IMR-90 (cell line): ENCODE measurements at regions not wholly inside any gene's neighbourhood (a gene's known extent, or its start where the extent isn't known, plus 50 kb on each side); places are given as distances from the start of the nearest gene placed in this dataset.

Experiments
- ATAC-seq: fragments of 200-7000 bp; cut with Tn5 transposase; 2 replicates; pipeline ENCODE4 v1.9.1; 2020; ENCODE audit warnings: low read depth, mild to moderate bottlenecking, moderate library complexity
- BruUV-seq: library from RNA; stranded (reverse); fragments of 400-500 nt; replicated peaks from 2 replicates; lab custom pipeline; 2021; lab: Mats Ljungman, UMichigan
- CTCF ChIA-PET: fragments of 300-600 bp; formaldehyde crosslinking; extraction: SDS; loops from one replicate; lab custom pipeline; 2021; ENCODE audit warnings: antibody characterized with exemption; lab: Yijun Ruan, JAX
- POLR2A ChIA-PET: fragments of 300-600 bp; sonication (Branson Sonifier 250); formaldehyde crosslinking; loops from one replicate; lab custom pipeline; 2022; ENCODE audit warnings: antibody characterized with exemption; ENCODE audit not compliant: unreplicated experiment; lab: Charles Lee
- DNase-seq: peaks from one replicate; pipeline ENCODE4 v3.0.0; 2013
- H2AFZ ChIP-seq: replicated peaks from 2 replicates; pipeline ENCODE3; 2013; ENCODE audit warnings: low read length, mild to moderate bottlenecking; ENCODE audit not compliant: poor library complexity
- H2AK5ac ChIP-seq: 2 replicates; pipeline ENCODE4 v1.6.1; 2013; ENCODE audit warnings: low read depth, low read length, inconsistent platforms
- H2AK9ac ChIP-seq: replicated peaks from 2 replicates; pipeline ENCODE3; 2013; ENCODE audit warnings: mild to moderate bottlenecking, low read depth, low read length, moderate library complexity; ENCODE audit not compliant: poor library complexity
- H2BK120ac ChIP-seq: 2 replicates; pipeline ENCODE4 v1.6.1; 2013; ENCODE audit warnings: low read depth, low read length, inconsistent platforms
- H2BK15ac ChIP-seq: 3 replicates; pipeline ENCODE4 v1.6.1; 2013; ENCODE audit warnings: low read depth, low read length, inconsistent platforms
- H2BK20ac ChIP-seq: 2 replicates; pipeline ENCODE4 v1.6.1; 2013; ENCODE audit warnings: low read depth, mild to moderate bottlenecking, inconsistent platforms, low read length, moderate library complexity
- H2BK5ac ChIP-seq: 2 replicates; pipeline ENCODE4 v1.6.1; 2013; ENCODE audit warnings: mild to moderate bottlenecking, low read depth, low read length, inconsistent platforms; ENCODE audit not compliant: poor library complexity, severe bottlenecking
- H3K14ac ChIP-seq: replicated peaks from 2 replicates; pipeline ENCODE4 v1.6.1; 2013; ENCODE audit warnings: low read depth, low read length, inconsistent platforms
- H3K18ac ChIP-seq: 2 replicates; pipeline ENCODE4 v1.6.1; 2013; ENCODE audit warnings: low read depth, low read length, control low read depth
- H3K23ac ChIP-seq: 2 replicates; pipeline ENCODE4 v1.6.1; 2013; ENCODE audit warnings: low read depth, low read length, inconsistent platforms
- H3K27ac ChIP-seq: 2 replicates; pipeline ENCODE4 v1.5.1; 2013; ENCODE audit warnings: mild to moderate bottlenecking, control low read depth, low read length; ENCODE audit not compliant: insufficient read depth
- H3K27me3 ChIP-seq: 2 replicates; pipeline ENCODE4 v1.6.1; 2013; ENCODE audit warnings: low read length; ENCODE audit not compliant: control insufficient read depth, insufficient read depth
- H3K36me3 ChIP-seq: 2 replicates; pipeline ENCODE4 v1.6.1; 2013; ENCODE audit warnings: low read length, mixed read lengths; ENCODE audit not compliant: control insufficient read depth, insufficient read depth
- H3K4ac ChIP-seq: 2 replicates; pipeline ENCODE4 v1.6.1; 2013; ENCODE audit warnings: low read depth, low read length, inconsistent platforms
- H3K4me1 ChIP-seq: 2 replicates; pipeline ENCODE4 v1.6.1; 2013; ENCODE audit warnings: low read length, mixed read lengths; ENCODE audit not compliant: control insufficient read depth, insufficient read depth
- H3K4me2 ChIP-seq: 2 replicates; pipeline ENCODE4 v1.6.1; 2013; ENCODE audit warnings: low read depth, mild to moderate bottlenecking, control low read depth, low read length, moderate library complexity
- H3K4me3 ChIP-seq: 2 replicates; pipeline ENCODE4 v1.5.1; 2013; ENCODE audit warnings: low read depth, mild to moderate bottlenecking, control low read depth, low read length, moderate library complexity; ENCODE audit not compliant: insufficient read depth
- H3K56ac ChIP-seq: 2 replicates; pipeline ENCODE4 v1.6.1; 2013; ENCODE audit warnings: low read length, inconsistent platforms; ENCODE audit not compliant: insufficient read depth; ENCODE audit errors: extremely low read depth
- H3K79me1 ChIP-seq, 2 experiments: 2 replicates each; pipeline ENCODE4 v1.6.1; 2013; ENCODE audit warnings: low read length in 2 of 2, inconsistent platforms in 1 of 2, low read depth in 1 of 2
- H3K9ac ChIP-seq: 2 replicates; pipeline ENCODE4 v1.6.1; 2013; ENCODE audit warnings: low read depth, low read length, control low read depth
- H3K9me1 ChIP-seq: 2 replicates; pipeline ENCODE4 v1.6.1; 2013; ENCODE audit warnings: low read length, inconsistent platforms; ENCODE audit not compliant: insufficient read depth
- H3K9me3 ChIP-seq: 2 replicates; pipeline ENCODE4 v1.6.1; 2013; ENCODE audit warnings: low read length; ENCODE audit not compliant: control insufficient read depth, insufficient read depth
- H4K20me1 ChIP-seq: 2 replicates; pipeline ENCODE4 v1.6.1; 2013; ENCODE audit warnings: low read length, inconsistent platforms; ENCODE audit not compliant: insufficient read depth
- H4K5ac ChIP-seq: 2 replicates; pipeline ENCODE4 v1.6.1; 2013; ENCODE audit warnings: mild to moderate bottlenecking, low read depth, low read length, control low read depth
- H4K8ac ChIP-seq, 2 experiments: 2 replicates each; pipeline ENCODE4 v1.6.1; 2013; ENCODE audit warnings: low read depth in 2 of 2, low read length in 2 of 2, control low read depth in 1 of 2, inconsistent platforms in 1 of 2
- H4K91ac ChIP-seq: 2 replicates; pipeline ENCODE4 v1.6.1; 2013; ENCODE audit warnings: low read depth, low read length, inconsistent platforms; ENCODE audit not compliant: insufficient read depth
- CHD1 ChIP-seq: IDR thresholded peaks from 2 replicates; pipeline ENCODE4 v1.6.1; 2012; ENCODE audit warnings: low read depth, low read length, improper control_type of control experiment
- FOS ChIP-seq: fragments of 150-350 bp; IDR thresholded peaks from 2 replicates; pipeline ENCODE4 v1.6.1; 2016; ENCODE audit warnings: low read depth, low read length
- MXI1 ChIP-seq: IDR thresholded peaks from 2 replicates; pipeline ENCODE4 v1.6.1; 2012; ENCODE audit warnings: low read depth, mild to moderate bottlenecking, low read length, moderate library complexity, borderline replicate concordance
- NFE2L2 ChIP-seq: fragments of 150-350 bp; IDR thresholded peaks from 2 replicates; pipeline ENCODE4 v1.6.1; 2016; ENCODE audit warnings: low read depth, mild to moderate bottlenecking, low read length
- POLR2A ChIP-seq: IDR thresholded peaks from 2 replicates; pipeline ENCODE4 v1.6.1; 2012; ENCODE audit warnings: mild to moderate bottlenecking, low read depth, low read length
- RFX5 ChIP-seq: IDR thresholded peaks from 2 replicates; pipeline ENCODE4 v1.8.0; 2012; ENCODE audit warnings: low read depth, mild to moderate bottlenecking, low read length, moderate library complexity
- SMC3 ChIP-seq: fragments of 150-350 bp; IDR thresholded peaks from 2 replicates; pipeline ENCODE4 v1.6.1; 2016; ENCODE audit warnings: low read depth, mild to moderate bottlenecking, antibody characterized with exemption, low read length, moderate library complexity
- WGBS, 2 experiments: methylation state at CpG; one replicate each; pipeline versions ENCODE4 v1.1.5 to v1.1.7; 2013; ENCODE audit warnings: missing lambda C conversion rate in 2 of 2; ENCODE audit not compliant: insufficient read length in 1 of 2; ENCODE audit errors: extremely low coverage in 2 of 2; 5-methylcytosine and 5-hydroxymethylcytosine counted together
- dilution Hi-C: fragments of 300-500 bp; cut with HindIII; formaldehyde crosslinking; loops from one replicate; pipeline ENCODE4 v1.14.3; 2018; ENCODE audit warnings: low sequenced_read_pairs; ENCODE audit not compliant: unreplicated experiment
- in situ Hi-C: fragments of 300-500 bp; cut with MboI; formaldehyde crosslinking; loops from 3 replicates; pipeline ENCODE4 v1.14.3; 2019; ENCODE audit warnings: low sequenced_read_pairs, inconsistent platforms, mixed read lengths
- intact Hi-C: fragments of 100-400 bp; cut with micrococcal nuclease; formaldehyde crosslinking; loops from 2 replicates; pipeline ENCODE4 v1.10.0; 2022
- TF ChIP-seq, protein P1 (sequence below): fragments of 150-350 bp; IDR thresholded peaks from 2 replicates; pipeline ENCODE4 v1.6.1; 2017; ENCODE audit warnings: mild to moderate bottlenecking, antibody characterized with exemption, low read length, low read depth

DNA sequence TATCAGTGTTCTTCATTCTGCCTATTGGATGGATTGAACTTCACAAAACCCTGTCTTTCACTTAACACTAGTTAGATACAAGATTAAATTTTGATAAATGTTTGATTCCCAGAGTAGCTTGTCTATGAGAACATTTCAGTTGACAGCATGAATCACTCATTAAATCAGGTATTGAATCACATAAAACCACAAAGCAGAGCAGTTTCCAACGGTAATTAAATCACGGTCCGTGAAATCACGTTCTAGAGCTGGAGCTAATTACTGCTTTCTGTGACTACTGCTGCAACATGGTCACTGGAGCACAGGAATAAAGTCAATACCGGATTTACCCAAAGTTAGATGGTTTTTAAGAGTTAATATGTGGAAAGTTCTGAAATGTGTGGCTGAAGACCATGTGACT is 257.8 kb upstream of the PCDH15 start:
- no peak overlapping the region for H2BK5ac ChIP-seq
- H4K20me1 ChIP-seq = no peaks in the 10 kb centered on the region
- H2BK20ac ChIP-seq = no peak overlapping the region
- no peak overlapping the region for H3K56ac ChIP-seq
- no peak overlapping the region for H3K9ac ChIP-seq
- 83% methylated on average over 4 of the region's 5 CpGs; no CpG with 5 or more reads in 1 of the 2 experiments for WGBS, 2 experiments
- BruUV-seq = no TSS peak
- H3K14ac ChIP-seq = no peak overlapping the region
- no peak overlapping the region for H2AK5ac ChIP-seq
- H2BK120ac ChIP-seq = no peak overlapping the region
- no peak for ATAC-seq
- H3K9me1 ChIP-seq = no peaks in the 10 kb centered on the region
- H3K79me1 ChIP-seq = no peaks in the 10 kb centered on the region
- no peak overlapping the region for H3K27ac ChIP-seq
- intact Hi-C loops = no loop called here
- no peaks in the 10 kb centered on the region for H3K4me1 ChIP-seq
- no peak overlapping the region for H2AK9ac ChIP-seq
- no peak overlapping the region for H4K91ac ChIP-seq
- no peak overlapping the region for H4K8ac ChIP-seq
- H3K18ac ChIP-seq = no peak overlapping the region
- no peaks in the 10 kb centered on the region for H3K27me3 ChIP-seq
- H3K4ac ChIP-seq = no peak overlapping the region
- H3K4me3 ChIP-seq = no peak overlapping the region
- dilution Hi-C loops = no loop called here
- H3K23ac ChIP-seq = no peak overlapping the region
- ChIA-PET POLR2A (no interaction called here), CTCF (no interaction called here)
- no peaks in the 10 kb centered on the region for H3K9me3 ChIP-seq
- DNase-seq = no peak
- no peak overlapping the region for H3K4me2 ChIP-seq
- in situ Hi-C loops = no loop called here
- TF ChIP-seq NFE2L2 (no peak), SMC3 (no peak), RFX5 (no peak), POLR2A (no peak), CHD1 (no peak), MXI1 (no peak), FOS (no peak)
- TF ChIP-seq, protein P1, sequence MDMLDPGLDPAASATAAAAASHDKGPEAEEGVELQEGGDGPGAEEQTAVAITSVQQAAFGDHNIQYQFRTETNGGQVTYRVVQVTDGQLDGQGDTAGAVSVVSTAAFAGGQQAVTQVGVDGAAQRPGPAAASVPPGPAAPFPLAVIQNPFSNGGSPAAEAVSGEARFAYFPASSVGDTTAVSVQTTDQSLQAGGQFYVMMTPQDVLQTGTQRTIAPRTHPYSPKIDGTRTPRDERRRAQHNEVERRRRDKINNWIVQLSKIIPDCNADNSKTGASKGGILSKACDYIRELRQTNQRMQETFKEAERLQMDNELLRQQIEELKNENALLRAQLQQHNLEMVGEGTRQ = no peak
- H2AFZ ChIP-seq = no peak overlapping the region
- no peak overlapping the region for H2BK15ac ChIP-seq
- no peaks in the 10 kb centered on the region for H3K36me3 ChIP-seq
- no peak overlapping the region for H4K5ac ChIP-seq
